A549 (cell line): ENCODE measurements at regions not wholly inside any gene's neighbourhood (a gene's known extent, or its start where the extent isn't known, plus 50 kb on each side); places are given as distances from the start of the nearest gene placed in this dataset.

ENCODE experiments used
- ATAC-seq, 2 experiments: fragments of 200-7000 bp in 1 of 2; fragments of >200 bp in 1 of 2; cut with Nextera tagmentation in 1 of 2; cut with Tn5 transposase in 1 of 2; 3 replicates each; pipeline versions ENCODE4 v1.8.0 to v1.9.1; 2018 to 2020; ENCODE audit warnings: mild to moderate bottlenecking in 1 of 2, moderate library complexity in 1 of 2
- CTCF ChIA-PET: fragments of 300-600 bp; sonication (Branson Sonifier 250); formaldehyde crosslinking; extraction: SDS; loops from one replicate; lab custom pipeline; 2021; ENCODE audit warnings: antibody characterized with exemption, inconsistent platforms; lab: Yijun Ruan, JAX
- POLR2A ChIA-PET: fragments of 350-600 bp; formaldehyde crosslinking; extraction: SDS; loops from one replicate; lab custom pipeline; 2021; ENCODE audit warnings: antibody characterized with exemption, inconsistent platforms; lab: Yijun Ruan, JAX
- DNase-seq, 2 experiments: peaks; one replicate each; pipeline versions ENCODE4 v3.0.0 to v3.0.0-alpha.2; 2011 to 2016; ENCODE audit warnings: low read depth in 1 of 2, low spot score in 1 of 2
- FAIRE-seq: peaks from 2 replicates; lab custom pipeline; 2011; peaks lifted over from hg19 to GRCh38; lab: Jason Lieb, UNC
- H3K27ac ChIP-seq, 2 experiments: fragments of >200 bp; sonication (Bioruptor Twin); formaldehyde crosslinking; 3 replicates each; pipeline ENCODE4 v1.5.1; 2016 to 2017
- H3K4me1 ChIP-seq: fragments of >200 bp; sonication (Bioruptor Twin); formaldehyde crosslinking; 3 replicates; pipeline ENCODE4 v1.6.1; 2016
- H3K4me2 ChIP-seq: fragments of >200 bp; sonication (Bioruptor Twin); formaldehyde crosslinking; 3 replicates; pipeline ENCODE4 v1.6.1; 2016
- H3K4me3 ChIP-seq: fragments of >200 bp; sonication (Bioruptor Twin); formaldehyde crosslinking; 3 replicates; pipeline ENCODE4 v1.5.1; 2016
- H3K9me3 ChIP-seq: fragments of >200 bp; sonication (Bioruptor Twin); formaldehyde crosslinking; 3 replicates; pipeline ENCODE4 v1.6.1; 2016
- CBX2 ChIP-seq: fragments of 200-600 bp; sonication (generic); IDR thresholded peaks from 2 replicates; pipeline ENCODE4 v1.6.1; 2016; ENCODE audit warnings: low read depth, mild to moderate bottlenecking, borderline replicate concordance
- EP300 ChIP-seq, 2 experiments: fragments of >200 bp; sonication (Bioruptor Twin); formaldehyde crosslinking; IDR thresholded peaks; 2 replicates in 1 of 2; 3 replicates in 1 of 2; pipeline ENCODE4 v1.6.1; 2016 to 2017
- ESRRA ChIP-seq: fragments of 150-350 bp; IDR thresholded peaks from 2 replicates; pipeline ENCODE4 v1.6.1; 2014; ENCODE audit warnings: mild to moderate bottlenecking, low read length, borderline replicate concordance
- HEYL ChIP-seq: fragments of 250-450 bp; sonication (Bioruptor Pico); IDR thresholded peaks from 2 replicates; pipeline ENCODE4 v1.8.0; 2021; ENCODE audit warnings: mild to moderate bottlenecking, moderate library complexity
- HOXB13 ChIP-seq: fragments of 250-450 bp; sonication (Bioruptor Pico); IDR thresholded peaks from 2 replicates; pipeline ENCODE4 v1.5.0; 2020; ENCODE audit warnings: low read depth, mild to moderate bottlenecking, moderate library complexity
- JUNB ChIP-seq: fragments of >200 bp; sonication (Bioruptor Twin); formaldehyde crosslinking; IDR thresholded peaks from 2 replicates; pipeline ENCODE4 v1.6.1; 2016
- PHF8 ChIP-seq: fragments of 200-600 bp; sonication (generic); IDR thresholded peaks from 2 replicates; pipeline ENCODE4 v1.6.1; 2016; ENCODE audit warnings: low read depth, mild to moderate bottlenecking, antibody characterized with exemption, moderate library complexity, borderline replicate concordance
- RCOR1 ChIP-seq: fragments of 150-350 bp; IDR thresholded peaks from 2 replicates; pipeline ENCODE4 v1.6.1; 2014; ENCODE audit warnings: antibody characterized with exemption, low read length, low read depth
- TP53 ChIP-seq: fragments of 250-450 bp; sonication (Bioruptor Pico); IDR thresholded peaks from 2 replicates; pipeline ENCODE4 v1.5.0; 2021; ENCODE audit warnings: mild to moderate bottlenecking, moderate library complexity
- ZFP36 ChIP-seq: fragments of 450-650 bp; IDR thresholded peaks from 2 replicates; pipeline ENCODE4 v1.6.1; 2014; ENCODE audit warnings: borderline replicate concordance; ENCODE audit not compliant: partially characterized antibody
- WGBS: methylation state at CpG from one replicate; pipeline ENCODE4 v1.1.6; 2017; ENCODE audit errors: missing lambda C conversion rate; 5-methylcytosine and 5-hydroxymethylcytosine counted together
- TF ChIP-seq, protein P1 (sequence below): IDR thresholded peaks from 2 replicates; pipeline ENCODE4 v1.6.1; 2012; ENCODE audit warnings: low read depth, borderline replicate concordance
- TF ChIP-seq, protein P2 (sequence below): fragments of 150-350 bp; IDR thresholded peaks from 2 replicates; pipeline ENCODE4 v1.6.1; 2014; ENCODE audit warnings: low read depth, mild to moderate bottlenecking, low read length
- TF ChIP-seq, protein P3 (sequence below): fragments of 450-650 bp; IDR thresholded peaks from 2 replicates; pipeline ENCODE4 v1.6.1; 2014; ENCODE audit warnings: antibody characterized with exemption
- TF ChIP-seq, protein P4 (sequence below): fragments of >200 bp; sonication (Bioruptor Twin); formaldehyde crosslinking; IDR thresholded peaks from 3 replicates; pipeline ENCODE4 v1.6.1; 2016
- TF ChIP-seq, protein P5 (sequence below): IDR thresholded peaks from 2 replicates; pipeline ENCODE4 v1.6.1; 2012

DNA sequence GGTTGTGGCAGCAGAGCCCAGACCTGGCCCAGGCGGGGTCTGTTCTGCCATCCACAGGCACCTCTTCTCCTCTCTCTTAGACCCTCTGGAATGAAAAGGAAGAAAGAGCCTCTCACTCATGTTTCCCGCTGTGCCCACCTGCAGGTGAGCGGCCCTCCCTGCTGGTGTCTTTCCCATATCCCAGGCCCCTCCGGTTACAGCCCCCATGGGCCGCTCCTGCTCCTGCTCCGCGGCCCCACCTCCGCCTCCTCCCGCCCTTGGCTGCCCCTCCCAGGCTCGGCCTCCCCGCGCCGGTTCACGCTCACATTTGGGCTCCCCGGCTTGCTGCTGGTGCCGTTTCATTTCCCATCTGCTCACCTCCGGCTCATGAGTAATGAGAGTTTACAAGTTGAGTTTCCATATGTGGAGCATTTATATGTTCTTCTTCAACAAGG is 98.7 kb upstream of the SDK2 start:
- FAIRE-seq (no peak), ATAC-seq (no peak), DNase-seq (no peak)
- POLR2A ChIA-PET = no interaction called here
- no peak overlapping the region for H3K27ac ChIP-seq
- no peak overlapping the region for H3K4me2 ChIP-seq
- 89% methylated on average over 17 of the region's 17 CpGs for WGBS
- no peaks in the 10 kb centered on the region for H3K4me1 ChIP-seq
- H3K4me3 ChIP-seq = no peak overlapping the region
- TF ChIP-seq, protein P1, sequence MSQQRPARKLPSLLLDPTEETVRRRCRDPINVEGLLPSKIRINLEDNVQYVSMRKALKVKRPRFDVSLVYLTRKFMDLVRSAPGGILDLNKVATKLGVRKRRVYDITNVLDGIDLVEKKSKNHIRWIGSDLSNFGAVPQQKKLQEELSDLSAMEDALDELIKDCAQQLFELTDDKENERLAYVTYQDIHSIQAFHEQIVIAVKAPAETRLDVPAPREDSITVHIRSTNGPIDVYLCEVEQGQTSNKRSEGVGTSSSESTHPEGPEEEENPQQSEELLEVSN = no peak
- TF ChIP-seq, protein P2, sequence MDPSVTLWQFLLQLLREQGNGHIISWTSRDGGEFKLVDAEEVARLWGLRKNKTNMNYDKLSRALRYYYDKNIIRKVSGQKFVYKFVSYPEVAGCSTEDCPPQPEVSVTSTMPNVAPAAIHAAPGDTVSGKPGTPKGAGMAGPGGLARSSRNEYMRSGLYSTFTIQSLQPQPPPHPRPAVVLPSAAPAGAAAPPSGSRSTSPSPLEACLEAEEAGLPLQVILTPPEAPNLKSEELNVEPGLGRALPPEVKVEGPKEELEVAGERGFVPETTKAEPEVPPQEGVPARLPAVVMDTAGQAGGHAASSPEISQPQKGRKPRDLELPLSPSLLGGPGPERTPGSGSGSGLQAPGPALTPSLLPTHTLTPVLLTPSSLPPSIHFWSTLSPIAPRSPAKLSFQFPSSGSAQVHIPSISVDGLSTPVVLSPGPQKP = no peak
- no peak for TF ChIP-seq RCOR1
- TF ChIP-seq ZFP36 = no peak
- TF ChIP-seq, protein P3, sequence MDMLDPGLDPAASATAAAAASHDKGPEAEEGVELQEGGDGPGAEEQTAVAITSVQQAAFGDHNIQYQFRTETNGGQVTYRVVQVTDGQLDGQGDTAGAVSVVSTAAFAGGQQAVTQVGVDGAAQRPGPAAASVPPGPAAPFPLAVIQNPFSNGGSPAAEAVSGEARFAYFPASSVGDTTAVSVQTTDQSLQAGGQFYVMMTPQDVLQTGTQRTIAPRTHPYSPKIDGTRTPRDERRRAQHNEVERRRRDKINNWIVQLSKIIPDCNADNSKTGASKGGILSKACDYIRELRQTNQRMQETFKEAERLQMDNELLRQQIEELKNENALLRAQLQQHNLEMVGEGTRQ = no peak
- CTCF ChIA-PET = no interaction called here
- H3K9me3 ChIP-seq = no peaks in the 10 kb centered on the region

DNA sequence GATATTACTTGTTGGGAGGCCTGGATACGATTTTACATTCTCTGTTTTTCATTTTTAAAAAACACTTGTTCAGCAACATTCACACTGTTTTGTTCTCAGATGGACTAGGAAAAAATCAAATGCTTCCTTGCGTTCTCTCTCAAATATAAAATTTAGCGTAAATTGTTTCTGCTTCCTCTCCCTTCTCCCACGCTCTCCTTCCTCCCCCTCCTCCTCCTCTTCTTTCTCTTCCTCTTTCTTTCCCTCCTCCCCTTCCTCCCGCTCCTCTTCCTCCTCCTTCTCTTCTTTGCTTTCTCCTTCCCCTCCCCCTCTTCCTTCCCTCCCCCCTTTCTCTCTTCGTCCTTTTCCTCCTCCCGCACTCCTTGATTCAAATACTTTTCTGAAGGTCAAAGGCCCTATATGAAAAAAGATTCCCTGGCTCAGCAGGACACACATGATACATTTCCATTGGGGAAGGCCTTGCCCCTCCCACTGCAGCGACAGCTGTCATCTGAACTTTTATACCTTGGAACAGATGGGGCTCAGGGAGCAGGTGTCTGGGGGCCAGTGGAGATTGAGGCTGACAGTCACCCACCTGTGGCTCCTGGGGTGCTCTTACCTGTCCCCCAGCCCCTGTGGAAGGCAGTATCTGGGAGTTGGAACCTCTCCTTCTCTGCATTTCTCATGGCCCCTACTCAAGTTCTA is 99.4 kb upstream of the SDK2 start:
- no peak for DNase-seq
- no peak for ATAC-seq
- no peak overlapping the region for H3K4me2 ChIP-seq
- TF ChIP-seq TP53 (CRISPR knock-in tag) (no peak), JUNB (no peak), ESRRA (no peak), HOXB13 (CRISPR knock-in tag) (no peak), PHF8 (no peak), HEYL (CRISPR knock-in tag) (no peak)
- TF ChIP-seq, protein P4, sequence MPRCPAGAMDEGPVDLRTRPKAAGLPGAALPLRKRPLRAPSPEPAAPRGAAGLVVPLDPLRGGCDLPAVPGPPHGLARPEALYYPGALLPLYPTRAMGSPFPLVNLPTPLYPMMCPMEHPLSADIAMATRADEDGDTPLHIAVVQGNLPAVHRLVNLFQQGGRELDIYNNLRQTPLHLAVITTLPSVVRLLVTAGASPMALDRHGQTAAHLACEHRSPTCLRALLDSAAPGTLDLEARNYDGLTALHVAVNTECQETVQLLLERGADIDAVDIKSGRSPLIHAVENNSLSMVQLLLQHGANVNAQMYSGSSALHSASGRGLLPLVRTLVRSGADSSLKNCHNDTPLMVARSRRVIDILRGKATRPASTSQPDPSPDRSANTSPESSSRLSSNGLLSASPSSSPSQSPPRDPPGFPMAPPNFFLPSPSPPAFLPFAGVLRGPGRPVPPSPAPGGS = no peak
- TF ChIP-seq, all 56 proteins: peak for 0
- Histone ChIP-seq H3K4me3 (no peak overlapping the region), H3K27ac (no peak overlapping the region), H3K4me1 (no peaks in the 10 kb centered on the region), H3K9me3 (no peaks in the 10 kb centered on the region)
- WGBS = 76% methylated on average over 8 of the region's 8 CpGs
- ChIA-PET CTCF (interaction anchor here (1.8 kb wide), 1 partner anchor 12 kb away, joined by 6 read pairs; no protein-coding TSS in a partner anchor), POLR2A (no interaction called here)
- FAIRE-seq = no peak

DNA sequence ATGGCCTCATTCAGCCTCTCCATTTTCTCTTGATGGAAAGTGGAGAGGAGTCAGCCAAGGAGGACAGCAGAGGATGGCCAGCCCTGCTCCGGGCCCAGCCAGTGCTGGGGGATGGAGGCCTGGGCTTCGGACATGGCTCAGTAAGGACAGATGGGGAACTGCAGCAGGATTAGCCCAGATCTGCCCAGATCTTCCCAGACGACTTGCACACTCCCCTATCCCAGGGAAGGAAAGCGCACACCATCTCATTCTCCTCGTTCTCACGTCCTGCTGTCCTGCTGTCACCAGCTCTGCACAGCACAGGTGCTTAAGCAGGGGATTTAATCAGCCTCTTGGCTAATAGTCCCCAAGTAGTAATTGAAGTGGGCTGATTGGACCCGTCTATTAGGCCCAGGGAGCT is 100.2 kb upstream of the SDK2 start:
- CTCF ChIA-PET = interaction anchor here (1.8 kb wide), 1 partner anchor 11 kb away, joined by 6 read pairs; no protein-coding TSS in a partner anchor
- H3K4me3 ChIP-seq = no peak overlapping the region
- 30% methylated on average over 7 of the region's 7 CpGs for WGBS

More for the DNA sequence above, 100.2 kb upstream of the SDK2 start:
- H3K27ac ChIP-seq = no peak overlapping the region
- H3K9me3 ChIP-seq = no peaks in the 10 kb centered on the region
- DNase-seq = no peak
- ATAC-seq = peak; percentile 31 to 56; a peak in 4 of 6 replicates
- 0 out of 3 replicates have a peak, but pooled peaks cover 2% of the 10 kb centered on the region for H3K4me1 ChIP-seq
- POLR2A ChIA-PET = no interaction called here
- TF ChIP-seq, protein P5, sequence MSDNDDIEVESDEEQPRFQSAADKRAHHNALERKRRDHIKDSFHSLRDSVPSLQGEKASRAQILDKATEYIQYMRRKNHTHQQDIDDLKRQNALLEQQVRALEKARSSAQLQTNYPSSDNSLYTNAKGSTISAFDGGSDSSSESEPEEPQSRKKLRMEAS = no peak
- TF ChIP-seq CBX2 = no peak
- no peak for TF ChIP-seq EP300 (IDR thresholded peaks at IDR 0.05)
- TF ChIP-seq, all 56 proteins: peak for 0
- no peak for FAIRE-seq
- no peak overlapping the region for H3K4me2 ChIP-seq
